GM21717 (cell line): ENCODE measurements at regions not wholly inside any gene's neighbourhood (a gene's known extent, or its start where the extent isn't known, plus 50 kb on each side); places are given as distances from the start of the nearest gene placed in this dataset.
"Not testable (repeated sequence)": the region's sequence is repeated elsewhere in the genome, so short reads cannot be mapped to it uniquely, and the experiment has no call there.

Source experiments
- ATAC-seq: cut with Tn5 transposase; IDR thresholded peaks from one replicate; pipeline ENCODE4 v1.9.1; 2021; ENCODE audit warnings: mild to moderate bottlenecking, moderate library complexity; ENCODE audit not compliant: unreplicated experiment

DNA sequence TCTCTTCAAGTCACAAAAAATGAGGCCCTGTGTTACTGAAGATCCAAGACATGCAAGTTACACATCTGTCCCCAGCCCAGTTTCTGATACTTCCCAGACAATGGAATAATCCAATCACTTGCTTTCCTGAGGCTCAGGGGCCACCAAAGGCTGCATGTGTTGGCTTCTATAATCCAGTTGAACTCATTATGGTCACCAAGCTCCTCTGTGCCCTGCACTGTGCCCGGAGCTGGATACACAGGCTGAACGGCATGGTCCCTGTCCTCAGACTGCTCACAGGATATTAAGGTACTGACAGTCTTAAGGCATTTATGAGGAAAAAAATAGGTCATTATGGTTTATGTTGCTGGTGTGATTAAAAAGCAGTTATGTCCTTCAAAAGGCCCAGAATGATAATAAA lies 117.0 kb upstream of the SYT6 start:
- ATAC-seq, result no peak

DNA sequence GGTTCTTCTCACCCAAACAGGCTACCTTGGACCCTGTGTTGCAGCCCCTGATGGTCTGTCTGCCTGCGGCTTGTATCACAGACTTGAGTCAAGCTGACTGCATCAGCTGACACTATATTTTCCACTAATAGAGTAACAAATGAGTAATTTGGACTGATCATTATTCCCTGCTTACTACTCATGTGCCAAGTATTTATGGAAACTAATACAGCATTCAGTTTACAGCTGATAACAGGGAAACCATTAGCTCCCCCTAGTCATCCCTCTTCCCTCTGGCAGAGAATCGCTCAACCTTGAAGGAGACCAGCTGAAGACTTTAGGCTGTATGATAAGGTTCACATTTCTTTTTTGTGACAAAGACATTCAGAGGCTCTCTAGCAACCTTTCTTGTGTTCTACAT lies 116.6 kb upstream of the SYT6 start:
- no peak for ATAC-seq

DNA sequence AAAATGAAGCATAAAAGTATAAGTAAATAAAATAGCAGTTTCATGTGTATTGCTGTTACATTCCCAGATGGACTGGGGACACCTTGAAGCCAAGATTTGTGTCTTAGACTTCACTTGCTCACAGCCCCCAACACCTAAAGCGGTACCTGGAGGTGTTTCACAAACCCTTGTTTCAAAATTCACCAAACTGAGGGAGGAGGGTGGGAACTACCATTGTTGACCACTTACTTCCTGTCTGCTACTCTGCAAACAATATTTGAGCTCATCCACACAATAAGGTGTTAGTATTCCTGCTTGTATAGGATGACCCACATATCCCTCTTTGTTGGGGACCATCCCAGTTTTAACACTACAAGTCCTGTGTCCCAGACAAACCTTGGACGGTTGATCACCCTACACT lies 115.9 kb upstream of the SYT6 start:
- no peak for ATAC-seq

DNA sequence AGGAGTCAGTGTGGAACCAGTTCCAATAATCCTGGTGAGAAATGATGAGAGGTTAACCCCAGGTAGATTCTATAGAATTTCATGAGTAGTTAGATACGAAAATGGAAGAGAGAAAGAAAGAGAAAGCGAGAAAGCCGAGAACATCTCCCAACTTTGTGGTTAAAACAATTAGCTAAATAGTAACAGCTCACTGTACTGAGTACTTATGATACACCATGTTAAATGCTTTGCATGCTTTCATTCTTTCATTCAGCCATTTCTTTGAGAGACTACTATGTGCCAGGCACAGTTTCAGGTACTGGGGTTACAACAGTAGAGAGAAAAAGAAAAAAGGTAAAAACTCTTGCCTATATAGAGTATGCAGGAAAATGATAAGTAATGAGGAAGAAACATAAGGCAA lies 109.7 kb upstream of the SYT6 start:
- ATAC-seq, result peak; percentile 88

DNA sequence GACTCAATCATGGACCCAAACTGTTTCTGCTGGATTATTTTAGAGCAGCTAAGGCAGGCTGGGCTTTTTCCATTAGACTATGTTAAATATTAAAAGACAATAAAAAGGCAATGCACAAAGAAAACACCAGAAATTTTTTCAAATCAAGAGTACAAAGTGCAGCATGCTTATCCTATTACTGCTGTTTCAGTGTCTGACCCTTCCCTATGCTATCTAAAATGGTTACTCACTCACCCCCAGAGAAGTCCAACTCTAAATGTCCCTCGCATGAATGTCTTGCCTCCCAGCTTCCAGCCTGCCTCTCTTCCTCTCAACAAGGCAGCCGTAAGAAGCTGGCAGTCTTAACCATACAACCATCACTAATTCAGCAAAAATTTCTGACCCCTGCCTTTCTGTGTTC lies 108.7 kb upstream of the SYT6 start:
- no peak for ATAC-seq

DNA sequence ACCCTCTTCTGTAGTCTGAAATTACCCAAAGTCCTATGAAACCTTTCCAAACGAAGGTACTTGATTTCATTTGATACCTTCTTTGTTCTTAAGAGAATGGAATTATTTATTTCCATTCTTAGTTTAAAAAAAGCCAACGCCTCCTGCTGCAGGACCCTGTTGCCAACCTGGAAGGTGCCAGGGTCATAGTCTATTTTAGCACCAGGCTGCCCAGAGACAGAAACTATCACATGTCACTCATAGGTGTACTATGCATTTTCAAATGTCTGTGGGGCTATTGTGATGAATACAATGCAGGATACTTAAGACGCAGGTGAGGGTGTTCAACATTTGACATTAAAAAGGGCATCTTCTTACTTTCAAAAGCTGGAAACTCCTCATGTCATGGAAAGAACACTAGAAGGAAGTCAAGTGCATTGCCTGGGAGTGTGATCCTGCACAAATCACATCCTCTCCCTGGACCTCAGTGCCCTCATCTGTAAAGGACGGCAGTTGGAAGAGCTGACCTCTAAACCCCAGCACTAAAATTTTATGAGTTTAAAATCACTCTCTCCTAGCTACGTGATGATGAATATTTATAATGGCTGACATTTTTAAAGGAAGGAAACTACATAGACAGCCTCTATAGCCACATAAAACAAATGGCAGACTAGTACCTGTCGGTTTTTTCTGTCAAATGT lies 107.3 kb upstream of the SYT6 start:
- ATAC-seq, result no peak

DNA sequence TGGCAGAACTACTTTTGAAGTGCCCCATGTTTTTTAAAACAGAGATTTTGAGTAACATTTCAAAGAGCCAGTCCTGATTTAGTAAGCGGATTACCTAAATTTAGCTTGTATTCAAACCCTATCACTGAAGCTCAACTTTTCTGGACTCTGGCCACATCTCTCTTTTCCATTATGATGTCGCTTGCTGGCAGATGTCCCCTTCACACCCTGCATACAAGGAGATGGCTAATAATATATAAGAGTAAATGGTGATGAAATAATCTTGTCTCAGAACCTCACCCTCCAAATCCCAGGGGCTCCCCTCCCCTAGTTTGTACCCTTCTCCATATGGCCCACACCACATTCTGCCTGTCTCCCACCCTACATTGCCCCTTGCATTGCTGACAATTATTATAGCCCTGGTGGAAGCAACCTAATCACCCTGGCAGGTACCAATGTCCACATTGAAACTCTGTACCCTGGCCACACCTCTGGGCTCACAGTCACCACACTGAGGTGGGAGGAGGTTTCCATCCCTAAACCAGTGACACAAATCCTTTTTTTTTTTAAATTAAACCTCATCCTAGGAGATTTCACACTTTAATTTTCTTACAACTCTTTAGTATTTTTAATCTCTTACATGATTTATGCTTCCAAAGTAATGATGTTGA lies 106.0 kb upstream of the SYT6 start:
- ATAC-seq, result no peak

DNA sequence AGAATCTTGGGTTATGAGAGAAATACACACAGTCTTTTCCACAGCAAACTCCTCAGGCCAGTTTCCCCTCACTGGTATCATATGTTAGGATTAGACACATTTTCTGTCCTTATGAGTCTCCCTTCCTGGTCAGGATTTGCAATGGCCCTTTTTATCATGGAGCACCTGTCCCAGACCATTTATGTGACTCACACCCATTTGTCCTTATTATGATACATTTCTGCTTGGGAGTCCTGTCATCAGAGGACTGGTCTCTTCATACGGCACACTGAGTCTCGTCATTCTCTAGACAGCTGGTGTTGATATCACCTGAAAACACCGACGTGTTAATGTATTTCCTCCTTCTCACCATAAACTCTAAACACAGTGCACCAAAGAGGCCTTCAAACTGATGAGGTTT lies 105.0 kb upstream of the SYT6 start:
- ATAC-seq, result no peak

DNA sequence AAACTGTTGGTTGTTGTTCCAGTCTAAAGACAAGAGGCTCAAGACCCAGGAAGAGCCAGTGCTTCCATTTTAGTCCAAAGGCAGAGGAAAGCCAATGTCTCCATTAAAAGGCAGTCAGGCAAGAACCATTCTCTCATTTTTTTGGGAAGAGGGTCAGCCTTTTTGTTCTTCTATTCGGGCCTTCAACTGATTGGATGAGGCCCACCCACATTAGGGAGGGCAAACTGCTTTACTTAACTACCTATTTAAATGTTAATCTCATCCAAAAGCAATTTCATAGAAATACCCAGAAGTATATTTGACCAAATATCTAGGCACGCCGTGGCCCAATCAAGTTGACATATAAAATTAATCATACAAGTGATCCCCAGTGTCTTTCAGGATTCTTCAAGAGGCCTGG lies 104.4 kb upstream of the SYT6 start:
- no peak for ATAC-seq

DNA sequence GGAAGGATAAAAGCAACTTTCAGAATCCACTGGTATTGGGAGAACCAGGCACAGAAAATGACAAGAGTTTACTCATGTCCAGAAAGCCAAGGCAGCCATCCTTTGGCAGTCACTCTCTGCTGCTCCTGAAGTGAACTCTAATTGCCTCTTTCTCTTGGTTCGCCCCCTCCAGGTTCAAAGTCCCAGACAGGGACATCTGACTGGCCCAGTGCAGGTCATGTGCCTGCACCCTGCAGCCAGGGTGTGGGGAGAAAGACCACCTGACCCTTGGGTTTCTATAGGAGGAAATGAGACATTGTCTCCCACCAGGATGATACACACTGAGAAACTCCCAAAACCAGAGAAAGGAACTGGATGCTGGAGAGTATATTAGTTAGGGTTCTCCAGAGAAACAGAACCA lies 103.9 kb upstream of the SYT6 start:
- ATAC-seq, result no peak

DNA sequence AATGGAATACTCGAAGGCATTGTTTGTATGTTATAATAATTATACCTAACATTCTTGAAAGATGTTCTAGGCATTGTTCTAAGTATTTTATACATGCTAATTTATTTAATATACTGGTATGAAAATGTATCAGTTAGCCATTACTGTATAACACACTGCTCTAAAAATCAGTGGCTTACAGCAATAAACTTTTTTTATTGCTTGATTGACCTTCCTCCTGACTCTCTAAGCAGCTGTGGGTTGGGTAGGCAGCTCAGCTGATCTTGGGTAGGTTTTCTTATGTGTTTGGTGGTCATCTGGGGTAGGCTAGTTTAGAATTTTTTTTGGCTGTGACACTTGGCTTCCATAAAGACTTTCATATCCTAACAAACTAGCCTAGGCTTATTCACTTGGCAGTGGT lies 100.2 kb upstream of the SYT6 start:
- no peak for ATAC-seq

DNA sequence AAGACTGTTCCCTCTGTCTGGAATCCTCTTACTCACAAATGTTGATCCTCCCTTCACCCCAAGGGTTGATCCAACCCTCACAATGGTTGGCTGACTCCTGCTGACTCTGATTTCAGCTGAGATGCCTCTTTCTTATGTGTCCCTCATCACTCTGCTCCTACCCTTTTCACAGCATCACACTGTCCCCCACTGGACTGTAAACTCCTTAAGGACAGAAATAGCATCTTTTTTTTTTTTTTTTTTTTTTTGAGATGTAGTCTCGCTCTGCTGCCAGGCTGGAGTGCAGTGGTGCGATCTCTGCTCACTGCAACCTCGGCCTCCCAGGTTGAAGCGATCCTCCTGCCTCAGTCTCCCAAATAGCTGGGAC lies 97.9 kb upstream of the SYT6 start:
- ATAC-seq, result no peak

DNA sequence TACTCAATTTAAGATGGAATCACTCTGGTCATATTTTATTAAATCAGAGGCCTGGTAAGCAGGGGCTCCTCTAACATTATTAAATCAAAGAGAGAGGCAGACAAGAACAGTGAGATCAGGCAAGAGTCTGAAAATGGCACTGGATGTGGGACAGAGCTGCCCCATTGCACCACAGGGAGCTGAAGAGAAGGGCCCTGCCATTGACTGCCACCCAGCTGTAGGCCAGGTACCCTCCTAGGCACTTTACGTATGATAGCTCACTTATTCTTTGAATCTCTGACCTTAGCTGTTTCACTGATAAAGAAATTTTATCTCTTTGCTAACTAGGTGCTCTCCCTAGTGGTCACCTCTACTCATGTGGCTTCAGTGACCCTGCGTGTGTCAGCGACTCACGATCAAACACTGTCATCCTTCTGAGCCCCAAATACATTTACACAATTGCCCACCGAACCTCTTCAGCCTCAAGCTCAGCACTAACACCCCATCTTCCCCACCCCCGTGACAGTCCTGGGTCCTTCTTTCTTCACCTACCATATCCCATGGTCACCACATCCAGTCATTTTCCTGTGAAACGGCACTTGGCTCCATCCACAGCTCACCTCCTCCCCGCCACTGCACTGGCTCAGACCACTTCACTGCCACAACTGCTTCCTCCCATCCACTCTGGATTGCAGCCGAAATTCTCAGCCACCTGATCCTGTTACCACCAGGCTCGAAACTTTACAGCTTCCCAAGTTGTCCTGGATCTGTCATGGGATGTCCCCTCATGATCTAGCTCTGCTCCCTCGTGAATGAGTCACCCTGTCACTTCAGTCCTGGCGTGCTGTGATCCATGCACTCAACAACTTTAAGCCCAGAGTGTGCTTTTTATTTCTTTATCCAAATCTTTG lies 97.3 kb upstream of the SYT6 start:
- no peak for ATAC-seq

DNA sequence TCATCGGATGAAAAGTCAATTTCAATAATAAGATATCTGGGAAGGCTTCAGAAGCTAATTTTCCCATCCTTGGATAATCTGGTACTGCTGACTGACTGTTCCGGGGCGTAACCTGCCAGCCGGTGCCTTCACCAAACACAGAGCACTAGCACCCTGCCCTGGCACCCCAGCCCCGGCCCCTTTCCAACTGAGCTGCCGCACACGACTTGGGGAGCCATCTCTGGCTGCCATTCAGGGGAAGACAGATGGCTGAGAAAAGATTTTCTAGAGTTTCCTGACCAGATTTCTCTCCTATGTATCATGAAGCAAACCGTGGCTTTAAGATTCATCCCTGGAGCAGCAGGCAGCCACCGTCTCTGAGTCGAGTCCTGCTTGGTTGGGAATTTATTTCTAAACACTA lies 96.0 kb upstream of the SYT6 start:
- no peak for ATAC-seq

DNA sequence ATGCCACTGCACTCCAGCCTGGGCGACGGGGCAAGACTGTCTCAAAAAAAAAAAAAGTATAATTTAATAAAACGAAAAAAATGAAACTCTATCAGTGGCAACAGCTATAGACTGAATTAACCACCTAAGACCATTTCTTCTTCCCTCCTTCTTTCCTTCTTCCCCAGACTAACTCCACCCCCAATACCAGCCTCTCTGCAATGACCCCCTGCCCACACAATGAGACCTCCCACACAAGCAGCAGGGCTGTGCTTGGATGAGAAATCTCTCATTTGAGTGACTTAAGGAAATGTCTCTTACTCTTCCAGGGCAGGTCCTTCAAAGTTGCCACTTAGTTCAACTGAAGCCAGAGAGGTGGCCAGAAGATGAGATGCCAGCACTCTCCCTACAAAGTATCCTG lies 94.5 kb upstream of the SYT6 start:
- ATAC-seq, result no peak

DNA sequence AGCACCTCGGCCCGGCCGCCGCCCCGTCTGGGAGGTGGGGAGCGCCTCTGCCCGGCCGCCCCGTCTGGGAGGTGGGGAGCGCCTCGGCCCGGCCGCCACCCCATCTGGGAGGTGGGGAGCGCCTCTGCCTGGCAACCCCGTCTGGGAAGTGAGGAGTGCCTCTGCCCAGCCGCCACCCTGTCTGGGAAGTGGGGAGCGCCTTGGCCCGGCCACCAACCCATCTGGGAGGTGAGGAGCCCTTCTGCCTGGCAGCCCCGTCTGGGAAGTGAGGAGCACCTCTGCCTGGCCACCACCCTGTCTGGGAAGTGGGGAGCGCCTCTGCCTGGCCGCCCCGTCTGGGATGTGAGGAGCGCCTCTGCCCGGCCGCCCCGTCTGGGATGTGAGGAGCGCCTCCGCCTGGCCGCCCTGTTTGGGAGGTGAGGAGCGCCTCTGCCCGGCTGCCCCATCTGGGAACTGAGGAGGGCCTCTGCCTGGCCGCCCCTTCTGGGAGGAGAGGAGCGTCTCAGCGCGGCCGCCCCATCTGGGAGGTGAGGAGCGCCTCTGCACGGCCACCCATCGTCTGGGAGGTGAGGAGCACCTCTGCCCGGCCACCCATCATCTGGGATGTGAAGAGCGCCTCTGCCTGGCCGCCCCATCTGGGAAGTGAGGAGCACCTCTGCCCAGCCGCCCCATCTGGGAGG lies 89.0 kb upstream of the SYT6 start:
- not testable (repeated sequence) for ATAC-seq

DNA sequence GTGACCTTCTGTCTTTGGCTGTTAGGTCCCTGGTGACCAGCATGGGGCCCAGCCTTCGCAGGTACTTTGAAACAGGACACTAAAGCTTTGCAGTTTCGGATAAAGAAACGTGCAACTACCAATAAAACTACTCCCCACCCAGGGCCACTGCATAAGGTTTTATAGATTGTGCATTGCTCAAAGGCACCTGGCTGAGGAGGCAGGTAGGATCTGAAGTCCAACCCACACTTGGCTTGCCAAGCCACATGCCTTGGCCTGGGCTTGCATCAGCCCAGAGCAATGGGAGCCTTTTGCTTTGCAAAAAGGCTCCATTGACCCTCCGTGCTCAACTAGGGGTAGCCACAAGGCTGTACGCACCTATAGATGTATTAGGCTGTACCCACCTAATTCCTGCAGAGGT lies 84.4 kb upstream of the SYT6 start:
- ATAC-seq, result no peak

DNA sequence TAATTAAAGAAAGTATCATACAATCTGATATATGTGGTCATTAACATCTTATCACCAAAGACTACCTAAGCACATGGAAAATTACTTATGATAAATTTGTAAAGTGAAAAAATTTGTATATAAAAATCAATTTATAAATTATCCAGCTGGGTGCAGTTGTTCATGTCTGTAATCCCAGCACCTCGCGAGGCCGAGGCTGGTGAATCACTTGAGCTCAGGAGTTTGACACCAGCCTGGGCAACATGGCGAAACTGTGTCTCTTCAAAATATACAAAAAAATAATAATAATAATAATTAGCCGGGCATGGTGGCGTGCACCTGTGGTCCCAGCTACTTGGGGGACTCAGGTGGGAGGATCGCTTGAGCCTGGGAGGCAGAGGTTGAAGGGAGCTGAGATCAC lies 82.8 kb upstream of the SYT6 start:
- ATAC-seq, result no peak

DNA sequence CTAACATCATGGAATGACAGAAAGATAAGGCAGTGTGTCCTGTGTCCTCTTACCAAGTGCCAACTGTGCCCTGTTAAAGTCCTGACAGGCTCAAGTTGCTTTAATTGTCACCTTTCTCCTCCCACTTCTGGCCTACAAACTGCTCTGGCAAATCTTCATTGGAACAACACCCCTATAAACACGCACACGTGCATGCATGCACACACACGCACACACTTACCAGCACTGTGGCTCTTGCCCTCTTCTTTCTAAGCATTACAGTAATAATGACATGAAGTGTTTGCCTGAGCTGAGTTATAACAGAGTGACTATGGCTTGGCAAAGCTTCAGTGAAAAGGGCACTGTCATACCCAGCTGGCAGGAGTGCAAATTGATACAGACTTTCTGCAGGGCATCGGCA lies 82.3 kb upstream of the SYT6 start:
- ATAC-seq, result no peak

DNA sequence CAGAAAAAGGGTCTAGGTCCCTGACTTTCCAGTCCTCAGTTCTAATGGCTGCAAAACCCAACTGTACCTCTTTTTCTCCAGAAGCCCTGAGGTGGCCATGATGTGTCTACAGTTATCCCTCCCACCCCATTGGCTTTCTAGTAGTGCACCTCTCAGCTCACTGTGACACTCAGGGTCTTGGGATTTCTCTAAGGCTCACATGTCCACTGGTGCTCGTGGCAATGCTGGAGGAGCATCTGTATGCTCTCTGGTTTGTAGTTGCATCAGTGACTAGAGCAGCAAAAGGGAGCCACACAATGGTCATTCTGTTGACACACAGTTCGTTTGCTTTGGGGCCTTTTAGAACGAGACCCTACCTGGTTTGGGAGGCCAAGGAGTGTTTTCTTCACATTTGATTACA lies 81.6 kb upstream of the SYT6 start:
- ATAC-seq, result no peak

DNA sequence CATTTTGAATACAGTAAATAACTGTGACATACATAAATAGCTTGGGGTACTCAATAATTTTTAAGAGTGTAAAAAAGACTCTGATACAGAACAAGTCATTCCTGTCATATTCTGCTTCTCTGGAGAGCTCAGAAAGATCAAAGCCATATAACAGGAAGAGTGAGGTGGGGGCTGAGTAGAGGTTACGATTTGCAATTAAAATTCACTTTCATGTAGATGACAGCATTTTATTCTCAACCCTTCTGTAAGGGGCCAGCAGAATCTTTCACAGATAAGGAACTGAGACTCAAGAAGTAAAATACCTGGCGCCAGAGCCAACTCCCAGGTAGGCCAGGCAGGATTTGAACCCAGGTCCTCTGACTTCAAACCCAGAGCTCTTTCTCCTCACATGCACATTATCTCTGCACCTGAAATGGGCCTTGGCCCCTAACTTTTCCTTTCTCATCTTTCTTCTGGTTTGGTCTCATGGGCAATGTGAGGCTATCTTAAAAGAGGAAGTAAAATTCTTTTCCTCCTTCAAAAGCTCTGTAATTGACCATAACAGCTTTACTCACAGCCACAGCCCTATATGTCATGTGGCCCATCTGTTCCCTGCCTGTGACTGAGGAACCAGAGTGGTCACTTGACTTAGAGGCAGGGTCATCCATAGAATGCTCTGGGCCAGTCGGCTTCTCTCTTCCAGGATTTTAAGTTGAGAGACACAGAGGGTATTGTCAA lies 80.9 kb upstream of the SYT6 start:
- ATAC-seq, result no peak
